H9 (cell line): ENCODE measurements at regions not wholly inside any gene's neighbourhood (a gene's known extent, or its start where the extent isn't known, plus 50 kb on each side); places are given as distances from the start of the nearest gene placed in this dataset.

ENCODE experiments used
- DNase-seq: peaks from one replicate; pipeline ENCODE4 v3.0.0-alpha.2; 2017
- H2AFZ ChIP-seq: one replicate; pipeline ENCODE4 v1.6.1; 2013; ENCODE audit warnings: mild to moderate bottlenecking, low read length, control low read depth, moderate library complexity
- H2AK5ac ChIP-seq: 2 replicates; pipeline ENCODE4 v1.6.1; 2013; ENCODE audit warnings: low read length, control low read depth, mixed read lengths; ENCODE audit not compliant: insufficient read length
- H2BK120ac ChIP-seq: one replicate; pipeline ENCODE4 v1.6.1; 2013; ENCODE audit warnings: low read depth, mild to moderate bottlenecking, low read length, control low read depth, inconsistent platforms; ENCODE audit not compliant: poor library complexity, severe bottlenecking
- H2BK12ac ChIP-seq: 2 replicates; pipeline ENCODE4 v1.6.1; 2013; ENCODE audit warnings: low read length, control low read depth, mixed read lengths, low read depth; ENCODE audit not compliant: insufficient read length
- H2BK15ac ChIP-seq: 2 replicates; pipeline ENCODE4 v1.6.1; 2013; ENCODE audit warnings: low read depth, low read length, control low read depth
- H2BK20ac ChIP-seq: one replicate; pipeline ENCODE4 v1.6.1; 2013; ENCODE audit warnings: low read depth, mild to moderate bottlenecking, low read length, control low read depth, inconsistent platforms; ENCODE audit not compliant: poor library complexity, severe bottlenecking
- H2BK5ac ChIP-seq: 2 replicates; pipeline ENCODE4 v1.6.1; 2013; ENCODE audit warnings: low read length, control low read depth, mixed read lengths; ENCODE audit not compliant: insufficient read length
- H3K14ac ChIP-seq: 2 replicates; pipeline ENCODE4 v1.6.1; 2013; ENCODE audit warnings: low read length, control low read depth; ENCODE audit not compliant: insufficient read depth
- H3K18ac ChIP-seq: 2 replicates; pipeline ENCODE4 v1.6.1; 2013; ENCODE audit warnings: low read depth, mild to moderate bottlenecking, mixed read lengths, low read length, control low read depth; ENCODE audit not compliant: insufficient read length
- H3K23ac ChIP-seq: 2 replicates; pipeline ENCODE4 v1.6.1; 2013; ENCODE audit warnings: low read length, control low read depth, mixed read lengths, low read depth; ENCODE audit not compliant: insufficient read length
- H3K23me2 ChIP-seq: 2 replicates; pipeline ENCODE4 v1.6.1; 2013; ENCODE audit warnings: low read depth, mild to moderate bottlenecking, mixed read lengths, low read length, control low read depth; ENCODE audit not compliant: insufficient read length, poor library complexity, severe bottlenecking
- H3K27ac ChIP-seq: 2 replicates; pipeline ENCODE4 v1.5.1; 2013; ENCODE audit warnings: low read length, control low read depth, mixed read lengths, low read depth; ENCODE audit not compliant: insufficient read length
- H3K27me3 ChIP-seq: 2 replicates; pipeline ENCODE4 v1.6.1; 2013; ENCODE audit warnings: low read length, control low read depth, inconsistent platforms; ENCODE audit not compliant: insufficient read depth
- H3K4ac ChIP-seq: 2 replicates; pipeline ENCODE4 v1.6.1; 2013; ENCODE audit warnings: low read depth, mild to moderate bottlenecking, control low read depth, inconsistent platforms, low read length, moderate library complexity
- H3K4me1 ChIP-seq: 2 replicates; pipeline ENCODE4 v1.6.1; 2013; ENCODE audit warnings: low read length, control low read depth, inconsistent platforms; ENCODE audit not compliant: insufficient read depth
- H3K4me2 ChIP-seq: 2 replicates; pipeline ENCODE4 v1.6.1; 2013; ENCODE audit warnings: low read length, control low read depth, mixed read lengths; ENCODE audit not compliant: insufficient read length, insufficient read depth
- H3K56ac ChIP-seq: 2 replicates; pipeline ENCODE4 v1.6.1; 2013; ENCODE audit warnings: low read depth, mild to moderate bottlenecking, mixed read lengths, low read length, control low read depth; ENCODE audit not compliant: insufficient read length
- H3K79me1 ChIP-seq: 2 replicates; pipeline ENCODE4 v1.6.1; 2013; ENCODE audit warnings: low read depth, mild to moderate bottlenecking, moderate library complexity, low read length, control low read depth, inconsistent platforms; ENCODE audit not compliant: insufficient read depth, poor library complexity, severe bottlenecking
- H3K79me2 ChIP-seq: 2 replicates; pipeline ENCODE4 v1.6.1; 2013; ENCODE audit warnings: low read length, control low read depth, inconsistent platforms; ENCODE audit not compliant: insufficient read depth
- H3K9ac ChIP-seq: 2 replicates; pipeline ENCODE4 v1.6.1; 2013; ENCODE audit warnings: low read length, control low read depth, mixed read lengths; ENCODE audit not compliant: insufficient read length; ENCODE audit errors: extremely low read depth
- H3K9me3 ChIP-seq: one replicate; pipeline ENCODE4 v1.6.1; 2013; ENCODE audit warnings: low read depth, low read length, inconsistent platforms; ENCODE audit not compliant: control insufficient read depth
- H3T11ph ChIP-seq: one replicate; pipeline ENCODE4 v1.6.1; 2013; ENCODE audit warnings: mild to moderate bottlenecking, low read length, control low read depth, inconsistent platforms
- H4K20me1 ChIP-seq: one replicate; pipeline ENCODE4 v1.6.1; 2013; ENCODE audit not compliant: control insufficient read depth, insufficient read length, insufficient read depth
- H4K5ac ChIP-seq: 2 replicates; pipeline ENCODE4 v1.6.1; 2013; ENCODE audit warnings: low read depth, mild to moderate bottlenecking, mixed read lengths, low read length, control low read depth; ENCODE audit not compliant: insufficient read length
- H4K8ac ChIP-seq: replicated peaks from 2 replicates; pipeline ENCODE4 v1.6.1; 2013; ENCODE audit warnings: low read length, control low read depth, mixed read lengths, low read depth; ENCODE audit not compliant: insufficient read length
- H4K91ac ChIP-seq: 2 replicates; pipeline ENCODE4 v1.6.1; 2013; ENCODE audit warnings: low read depth, mild to moderate bottlenecking, moderate library complexity, mixed read lengths, low read length, control low read depth; ENCODE audit not compliant: insufficient read length
- H3K27ac Mint-ChIP-seq, 3 experiments: 2 replicates in 2 of 3; 3 replicates in 1 of 3; pipeline ENCODE4 v1.8.0; 2020 to 2021; ENCODE audit warnings: mixed read lengths in 3 of 3, mild to moderate bottlenecking in 1 of 3, moderate library complexity in 1 of 3
- H3K27me3 Mint-ChIP-seq: 2 replicates; pipeline ENCODE4 v1.8.0; 2021; ENCODE audit warnings: low read depth, mild to moderate bottlenecking, moderate library complexity, mixed read lengths
- H3K36me3 Mint-ChIP-seq, 3 experiments: 2 replicates in 2 of 3; 3 replicates in 1 of 3; pipeline ENCODE4 v1.8.0; 2020 to 2021; ENCODE audit warnings: low read depth in 3 of 3, mixed read lengths in 3 of 3; ENCODE audit not compliant: insufficient read depth in 1 of 3
- H3K4me1 Mint-ChIP-seq, 2 experiments: 2 replicates each; pipeline ENCODE4 v1.8.0; 2020; ENCODE audit warnings: mixed read lengths in 2 of 2
- H3K4me3 Mint-ChIP-seq, 2 experiments: 2 replicates in 1 of 2; 3 replicates in 1 of 2; pipeline ENCODE4 v1.8.0; 2020 to 2021; ENCODE audit warnings: mild to moderate bottlenecking in 2 of 2, mixed read lengths in 2 of 2, moderate library complexity in 1 of 2
- H3K9me3 Mint-ChIP-seq, 2 experiments: 2 replicates in 1 of 2; 3 replicates in 1 of 2; pipeline ENCODE4 v1.8.0; 2020; ENCODE audit warnings: mild to moderate bottlenecking in 2 of 2, mixed read lengths in 2 of 2, moderate library complexity in 1 of 2
- CTCF ChIP-seq: fragments of 200-600 bp; sonication (generic); conservative IDR thresholded peaks from 3 replicates; pipeline ENCODE4 v1.8.0; 2021; ENCODE audit warnings: antibody characterized with exemption, mild to moderate bottlenecking
- WGBS: extraction: QIAGEN DNeasy Blood & Tissue Kit; methylation state at CpG from one replicate; pipeline ENCODE4 v1.1.7; 2013; ENCODE audit warnings: missing lambda C conversion rate, low lambda C conversion rate, mixed read lengths; ENCODE audit not compliant: insufficient read length; ENCODE audit errors: extremely low coverage; 5-methylcytosine and 5-hydroxymethylcytosine counted together

GRCh38 chr17:73767696-73768095 is 123.5 kb upstream of the SDK2 start:
- Histone ChIP-seq H3T11ph (no peak overlapping the region), H3K79me2 (no peaks in the 10 kb centered on the region), H2AK5ac (no peak overlapping the region), H4K8ac (no peak overlapping the region), H3K23me2 (no peaks in the 10 kb centered on the region), H2BK20ac (no peak overlapping the region), H3K14ac (no peak overlapping the region), H3K4ac (no peak overlapping the region), H3K9me3 (no peaks in the 10 kb centered on the region), H4K91ac (no peak overlapping the region), H3K4me1 (no peaks in the 10 kb centered on the region), H2BK120ac (no peak overlapping the region), H3K23ac (no peak overlapping the region), H2BK15ac (no peak overlapping the region), H3K79me1 (no peaks in the 10 kb centered on the region), H3K27ac (no peak overlapping the region), H3K56ac (no peak overlapping the region), H2AFZ (no peak overlapping the region), H4K5ac (no peak overlapping the region), H4K20me1 (no peaks in the 10 kb centered on the region), H2BK5ac (no peak overlapping the region), H3K4me2 (no peak overlapping the region), H3K27me3 (no peaks in the 10 kb centered on the region), H2BK12ac (no peak overlapping the region), H3K18ac (no peak overlapping the region), H3K9ac (no peak overlapping the region)
- Mint-ChIP-seq H3K4me1 (peaks cover 7 to 8% of the 10 kb centered on the region in 2 experiments), H3K9me3 (no peaks in the 10 kb centered on the region), H3K4me3 (no peak overlapping the region), H3K36me3 (no peaks in the 10 kb centered on the region), H3K27ac (no peak overlapping the region), H3K27me3 (peaks cover 19% of the 10 kb centered on the region)
- no CpG with 5 or more reads among the region's 7 CpGs for WGBS
- no peak for DNase-seq
- TF ChIP-seq CTCF = no peak
